GM21825 (cell line): ENCODE measurements at regions not wholly inside any gene's neighbourhood (a gene's known extent, or its start where the extent isn't known, plus 50 kb on each side); places are given as distances from the start of the nearest gene placed in this dataset.
"Not testable (repeated sequence)": the region's sequence is repeated elsewhere in the genome, so short reads cannot be mapped to it uniquely, and the experiment has no call there.

Experiments used
- ATAC-seq: cut with Tn5 transposase; IDR thresholded peaks from one replicate; pipeline ENCODE4 v1.9.1; 2021; ENCODE audit warnings: mild to moderate bottlenecking, moderate library complexity; ENCODE audit not compliant: unreplicated experiment

DNA sequence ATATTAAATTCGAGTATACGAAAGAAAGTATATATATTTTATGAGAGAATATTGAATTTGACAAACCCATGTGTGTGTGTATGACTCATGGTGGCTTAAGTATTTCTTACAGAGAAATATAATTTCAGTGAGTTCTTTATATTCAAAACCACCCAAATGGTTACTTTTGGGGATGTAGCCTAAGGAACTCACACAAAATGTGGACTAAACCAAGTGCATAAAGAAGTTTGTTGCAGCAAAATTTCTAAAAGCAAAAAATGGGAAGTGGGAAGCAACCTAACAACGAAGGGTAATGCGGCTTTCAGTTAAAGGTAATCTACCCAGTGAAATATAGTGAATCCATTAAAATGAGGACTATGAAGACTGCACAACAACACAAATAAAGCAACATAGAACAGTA is 277.1 kb downstream of the EDEM1 start:
- no peak for ATAC-seq

DNA sequence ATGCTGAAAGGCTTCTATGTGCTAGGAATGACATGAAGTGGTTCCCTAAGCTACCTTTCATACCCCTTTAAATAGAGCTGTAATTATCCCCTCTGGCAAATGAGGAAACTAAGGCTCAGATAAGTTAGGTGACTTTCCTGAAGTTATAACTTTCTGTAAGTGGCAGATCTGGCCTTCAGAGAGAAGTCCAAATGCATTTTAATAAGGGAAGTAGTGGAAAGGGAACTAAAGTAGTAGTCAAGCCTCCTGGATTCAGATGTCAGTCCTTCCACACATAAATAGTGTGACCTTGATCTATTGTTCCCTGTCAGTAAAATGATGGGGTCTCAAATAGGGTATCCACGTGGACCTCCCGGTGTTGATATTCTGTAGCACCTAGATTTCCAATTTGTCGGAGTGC is 277.7 kb downstream of the EDEM1 start:
- no peak for ATAC-seq

GRCh38 chr3:5466065-5466464 is 278.6 kb downstream of the EDEM1 start:
- ATAC-seq, result no peak

GRCh38 chr3:5466717-5467116 is 279.2 kb downstream of the EDEM1 start:
- no peak for ATAC-seq

DNA sequence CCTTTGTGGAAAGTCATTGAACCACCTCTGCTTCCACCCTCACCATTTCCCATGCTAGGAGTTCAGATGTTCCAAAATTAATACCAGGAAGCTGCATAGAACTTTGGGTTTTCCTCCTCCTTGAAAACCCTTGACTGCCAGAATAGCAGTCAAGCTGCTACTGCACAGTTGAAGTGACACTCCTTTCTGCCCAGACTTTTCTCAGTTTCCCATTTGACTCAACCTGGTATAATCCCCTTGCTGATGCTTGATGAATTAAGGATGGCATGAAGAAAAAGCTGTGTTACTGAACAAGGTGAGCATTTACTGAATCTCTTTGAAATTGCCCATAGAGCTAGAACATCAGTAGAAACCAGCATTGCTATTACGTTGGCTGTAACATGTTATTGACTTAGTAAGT is 286.0 kb downstream of the EDEM1 start:
- no peak for ATAC-seq

DNA sequence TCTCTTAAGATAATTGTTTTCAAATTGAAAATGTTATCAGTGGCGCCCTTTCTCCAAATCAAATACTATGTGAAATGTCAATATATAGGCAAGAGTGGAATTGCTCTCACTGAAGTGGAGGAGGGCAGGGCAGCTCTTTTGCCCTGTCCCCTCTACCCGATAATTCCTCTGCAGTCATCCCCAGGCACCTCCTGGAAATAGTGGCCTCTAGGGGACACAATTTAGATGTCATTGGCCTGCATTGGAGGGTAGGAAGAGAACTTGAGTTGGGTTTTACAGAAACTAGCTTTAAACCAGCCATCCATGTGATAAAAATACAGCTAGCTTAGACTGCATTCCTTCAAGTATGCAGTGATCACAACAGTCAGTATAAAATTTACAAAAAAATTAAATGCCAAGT is 288.9 kb downstream of the EDEM1 start:
- ATAC-seq, result no peak

- no peak for ATAC-seq
Observed at GRCh38 chr3:5479229-5479799, 291.8 kb downstream of the EDEM1 start.

GRCh38 chr3:5480190-5480589 is 292.7 kb downstream of the EDEM1 start:
- ATAC-seq, result no peak

DNA sequence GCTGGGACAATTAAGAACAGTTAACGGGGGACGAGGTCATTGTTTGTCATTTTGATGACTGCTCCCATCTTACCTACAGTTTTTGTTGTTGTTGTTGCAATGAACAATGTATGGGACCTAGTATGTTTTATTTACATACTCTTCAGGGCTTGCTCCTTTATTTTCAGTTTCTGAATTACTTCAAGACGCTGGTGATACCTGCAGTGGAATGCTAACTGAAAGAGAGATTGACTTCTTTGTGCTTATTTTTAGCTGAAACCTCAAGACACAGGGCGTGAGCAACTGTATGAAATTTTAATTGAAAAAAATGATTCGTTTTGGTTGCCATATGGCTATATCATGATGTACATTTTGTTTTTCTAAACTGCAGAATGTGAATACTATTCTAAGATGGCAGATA is 297.9 kb downstream of the EDEM1 start:
- ATAC-seq, result no peak

- ATAC-seq, result no peak
Observed at GRCh38 chr3:5488771-5489170, 301.3 kb downstream of the EDEM1 start.

DNA sequence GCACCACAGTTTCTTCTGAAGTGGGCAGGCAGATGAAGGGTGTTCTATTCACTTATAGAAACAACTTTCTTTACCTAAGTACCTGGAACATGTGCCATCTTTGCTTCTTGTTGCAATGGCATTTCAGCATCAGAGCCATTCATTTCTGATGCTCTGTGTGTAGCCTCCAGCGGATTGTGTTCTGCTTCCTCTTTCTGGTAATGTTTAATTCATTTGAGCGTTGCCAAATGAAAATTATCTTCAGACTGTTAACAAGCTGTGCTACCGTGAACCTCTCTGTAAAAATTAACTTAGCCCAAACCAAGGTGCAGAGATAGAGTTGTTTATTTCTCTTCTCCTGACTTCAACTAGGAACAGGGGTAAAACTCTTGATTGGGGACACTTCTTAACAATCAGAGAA is 302.0 kb downstream of the EDEM1 start:
- ATAC-seq, result peak; percentile 79

DNA sequence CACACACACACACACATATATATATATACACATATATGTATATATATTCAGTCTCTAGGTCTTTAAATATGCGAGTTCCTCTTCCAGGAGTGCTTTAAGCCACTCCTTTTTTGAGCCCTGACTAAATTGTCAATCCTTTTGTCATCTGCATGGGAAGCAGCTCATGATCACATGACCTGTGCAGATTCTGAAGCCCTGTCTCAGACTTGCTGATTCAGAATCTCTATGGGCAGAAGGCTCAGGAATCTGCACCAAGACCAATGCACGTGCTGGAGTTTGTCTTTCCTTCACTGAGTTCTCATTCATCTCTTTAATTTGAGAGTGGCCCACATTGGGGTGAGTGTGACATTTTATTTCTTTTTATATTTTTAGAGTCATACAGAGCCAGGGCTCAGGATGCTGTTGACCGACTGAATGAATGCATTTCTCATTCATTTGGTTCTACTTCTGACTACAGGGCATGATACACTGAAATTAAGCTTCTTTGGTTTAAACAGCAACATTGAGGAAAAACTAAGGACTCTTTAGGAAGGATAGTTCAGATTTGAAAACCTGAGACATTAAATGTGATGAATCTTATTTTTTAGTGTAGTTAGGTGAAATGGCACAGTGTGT is 307.5 kb downstream of the EDEM1 start:
- no peak for ATAC-seq

DNA sequence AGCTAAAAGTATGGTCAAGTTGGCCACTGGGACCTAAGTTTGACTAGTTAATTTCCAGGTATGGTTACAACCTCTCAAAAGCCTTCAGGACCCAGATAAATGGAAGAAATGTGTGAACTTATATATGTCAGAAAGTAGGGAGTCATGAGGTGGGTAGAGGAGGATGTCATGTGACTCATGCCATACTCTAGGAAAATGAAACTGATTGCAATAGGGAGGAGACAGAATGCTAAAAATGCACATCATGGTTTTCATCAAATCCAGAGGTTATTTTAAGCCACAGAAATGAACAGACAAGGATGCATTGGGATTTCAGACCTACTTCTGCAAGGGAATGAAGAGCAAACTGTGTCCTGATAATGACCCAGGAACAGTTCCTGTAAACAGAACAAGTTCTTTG is 310.0 kb downstream of the EDEM1 start:
- ATAC-seq, result no peak

DNA sequence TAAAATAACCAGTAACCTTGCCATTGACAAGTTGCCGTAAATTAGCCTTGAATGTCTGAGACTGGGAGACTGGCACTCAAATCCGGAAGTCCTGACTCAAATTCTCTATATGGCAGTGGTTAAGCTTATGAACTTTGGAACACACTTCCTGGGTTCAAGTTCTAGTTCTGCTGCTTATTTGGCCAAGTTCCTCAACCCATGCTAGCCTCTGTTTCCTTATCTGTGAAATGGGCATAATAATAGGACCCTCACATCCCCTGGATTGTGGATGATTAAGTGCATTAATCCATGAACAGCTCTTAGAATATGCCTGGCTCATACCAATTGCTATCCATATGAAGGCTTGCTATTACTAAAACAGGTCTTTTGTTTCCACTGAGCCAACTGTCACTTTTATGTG is 311.5 kb downstream of the EDEM1 start:
- ATAC-seq, result peak; percentile 22

DNA sequence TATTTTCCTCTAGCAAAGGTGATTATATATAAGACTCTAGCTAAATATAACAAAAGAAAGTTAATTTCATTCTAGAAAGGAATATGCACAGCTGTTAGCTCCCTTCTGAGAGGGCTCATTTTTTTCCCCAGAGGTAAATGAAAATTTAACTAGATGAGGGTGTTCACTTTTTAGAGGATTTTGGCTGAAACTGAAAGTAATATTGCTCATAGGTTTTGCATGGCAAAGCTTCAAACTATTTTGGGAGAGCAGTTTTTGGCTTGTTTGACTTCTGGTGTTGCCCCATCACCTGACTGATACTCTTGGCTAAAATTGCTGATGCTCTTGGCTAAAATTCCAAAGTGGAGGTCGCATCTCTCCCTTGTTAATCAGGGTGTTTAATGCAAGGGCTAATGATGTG is 311.9 kb downstream of the EDEM1 start:
- ATAC-seq, result peak; percentile 96

DNA sequence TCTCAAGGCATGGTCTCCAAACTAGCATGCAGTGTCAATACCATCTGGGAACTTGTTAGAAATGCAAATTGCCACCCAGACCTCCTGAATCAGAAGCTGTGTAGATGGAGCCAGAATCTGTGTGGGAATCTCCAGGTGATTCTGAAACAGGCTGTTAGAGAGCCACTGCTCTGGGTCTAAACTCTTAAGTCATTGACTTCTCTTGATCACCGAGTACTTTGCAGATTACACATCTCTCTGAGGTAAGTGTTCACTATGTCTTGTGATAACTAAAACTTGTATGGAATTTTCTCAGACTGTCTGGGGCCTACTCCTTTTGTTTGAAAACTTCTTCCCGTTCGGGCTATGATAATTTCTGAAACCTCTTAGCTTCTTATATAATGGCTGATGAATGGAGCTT is 315.6 kb downstream of the EDEM1 start:
- ATAC-seq, result no peak

- no peak for ATAC-seq
Observed at GRCh38 chr3:5504135-5504534, 316.6 kb downstream of the EDEM1 start.

GRCh38 chr3:5505163-5505562 is 317.7 kb downstream of the EDEM1 start:
- ATAC-seq, result no peak

DNA sequence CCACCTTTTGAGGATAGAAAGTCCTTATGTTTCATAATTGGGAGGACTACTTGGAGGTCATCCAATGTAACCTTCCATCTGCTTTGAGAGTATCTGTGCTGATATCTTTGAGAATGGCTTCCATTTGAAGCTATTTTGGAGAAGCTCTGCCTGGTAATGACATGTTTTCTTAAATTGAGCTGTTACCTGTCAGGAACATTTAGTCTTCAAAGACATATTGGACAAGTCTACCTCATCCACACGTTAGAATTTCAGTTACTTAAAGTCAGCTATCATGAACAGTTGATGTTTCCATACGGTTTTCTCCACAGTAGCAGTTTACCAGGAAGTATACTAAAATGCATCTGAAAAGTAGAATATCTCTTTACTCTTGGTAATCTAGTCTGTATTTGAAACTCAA is 318.5 kb downstream of the EDEM1 start:
- no peak for ATAC-seq

GRCh38 chr3:5508860-5509259 is 321.4 kb downstream of the EDEM1 start:
- not testable (repeated sequence) for ATAC-seq

DNA sequence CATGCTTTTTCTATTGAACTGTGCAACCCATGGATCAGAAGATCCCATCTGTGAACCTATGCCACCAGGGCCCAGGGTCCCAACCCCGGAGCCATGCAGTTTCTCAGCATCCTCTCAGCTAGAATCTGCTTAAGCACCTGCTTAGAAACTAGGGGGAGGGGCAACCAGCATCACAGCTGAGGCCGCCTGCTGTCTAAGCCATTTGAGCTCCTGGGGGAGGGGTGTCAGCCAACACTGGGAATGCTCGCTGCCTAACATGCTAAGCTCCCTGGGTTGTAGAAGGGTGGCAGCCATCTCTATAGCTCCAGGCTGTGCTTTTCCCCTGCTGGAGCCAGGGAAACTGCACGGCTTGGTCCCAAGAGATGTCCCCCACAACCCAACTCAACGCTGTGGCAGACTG is 322.8 kb downstream of the EDEM1 start:
- no peak for ATAC-seq

GRCh38 chr3:5517921-5518320 is 330.4 kb downstream of the EDEM1 start:
- ATAC-seq, result no peak

GRCh38 chr3:5520237-5520636 is 332.7 kb downstream of the EDEM1 start:
- no peak for ATAC-seq
